Retinal pigment epithelial cell (primary cell): ENCODE measurements at regions not wholly inside any gene's neighbourhood (a gene's known extent, or its start where the extent isn't known, plus 50 kb on each side); places are given as distances from the start of the nearest gene placed in this dataset.
"Not testable (repeated sequence)": the region's sequence is repeated elsewhere in the genome, so short reads cannot be mapped to it uniquely, and the experiment has no call there.

ENCODE experiments used
- DNase-seq: peaks from one replicate; pipeline ENCODE4 v3.0.0-alpha.2; 2010; ENCODE audit warnings: low read depth
- H3K4me3 ChIP-seq: 2 replicates; pipeline ENCODE4 v1.5.1; 2011; ENCODE audit warnings: mild to moderate bottlenecking, low read length, control low read depth, moderate library complexity
- CTCF ChIP-seq: conservative IDR thresholded peaks from 2 replicates; pipeline ENCODE4 v1.5.1; 2011; ENCODE audit warnings: low read depth, low read length, control low read depth, inconsistent platforms

- DNase-seq: no peak
- no peak for TF ChIP-seq CTCF
- no peak overlapping the region for H3K4me3 ChIP-seq
Observed at GRCh38 chr13:111494641-111495040, 174.2 kb downstream of the TEX29 start.

- H3K4me3 ChIP-seq, DNase-seq: not testable (repeated sequence)
Observed at GRCh38 chr13:111501596-111502535, 181.4 kb downstream of the TEX29 start.

DNA sequence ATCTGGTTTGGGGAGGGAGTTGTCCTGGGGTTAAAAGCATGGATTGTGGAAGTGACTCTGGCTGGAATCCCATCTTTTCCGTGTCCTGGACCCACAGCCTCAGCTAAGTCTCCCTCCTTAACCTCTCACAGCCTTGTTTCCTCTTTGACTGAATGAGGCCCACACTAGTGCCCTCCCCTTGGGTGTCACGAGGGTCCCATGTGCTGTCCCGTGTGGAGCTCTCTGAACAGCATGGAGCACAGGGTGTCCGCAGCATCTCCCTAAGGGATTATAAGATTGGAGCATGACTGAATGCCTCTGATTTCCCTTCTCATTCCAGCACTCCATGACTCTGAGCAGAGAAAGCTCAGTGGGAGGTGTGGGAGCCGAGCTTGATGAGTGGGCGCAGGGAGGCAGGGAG, 182.5 kb downstream of the TEX29 start:
- no peak overlapping the region for H3K4me3 ChIP-seq
- DNase-seq: no peak
- no peak for TF ChIP-seq CTCF

DNA sequence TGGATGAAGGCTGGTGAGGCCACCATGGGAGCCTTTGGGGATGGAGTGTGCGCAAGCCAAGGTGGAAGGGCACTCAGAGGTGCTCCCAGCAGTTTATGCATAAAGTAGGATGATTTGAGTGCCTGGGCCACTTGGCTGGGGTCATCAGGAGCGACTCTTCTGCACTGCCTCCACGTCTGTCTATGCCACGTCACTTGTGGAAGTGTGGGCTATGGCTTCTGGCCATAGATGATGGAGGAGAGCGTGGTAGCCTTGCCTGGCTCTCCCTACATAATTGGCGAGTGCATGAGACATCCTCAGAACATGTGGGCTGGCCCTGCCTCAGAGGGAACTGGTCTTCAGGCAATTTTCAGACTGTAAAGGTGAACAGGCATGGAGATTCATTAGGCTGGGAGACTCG, 182.9 kb downstream of the TEX29 start:
- DNase-seq: no peak
- TF ChIP-seq CTCF: no peak
- H3K4me3 ChIP-seq: no peak overlapping the region

- H3K4me3 ChIP-seq: no peak overlapping the region
- no peak for TF ChIP-seq CTCF
- DNase-seq: no peak
Observed at GRCh38 chr13:111503905-111504695, 183.7 kb downstream of the TEX29 start.

DNA sequence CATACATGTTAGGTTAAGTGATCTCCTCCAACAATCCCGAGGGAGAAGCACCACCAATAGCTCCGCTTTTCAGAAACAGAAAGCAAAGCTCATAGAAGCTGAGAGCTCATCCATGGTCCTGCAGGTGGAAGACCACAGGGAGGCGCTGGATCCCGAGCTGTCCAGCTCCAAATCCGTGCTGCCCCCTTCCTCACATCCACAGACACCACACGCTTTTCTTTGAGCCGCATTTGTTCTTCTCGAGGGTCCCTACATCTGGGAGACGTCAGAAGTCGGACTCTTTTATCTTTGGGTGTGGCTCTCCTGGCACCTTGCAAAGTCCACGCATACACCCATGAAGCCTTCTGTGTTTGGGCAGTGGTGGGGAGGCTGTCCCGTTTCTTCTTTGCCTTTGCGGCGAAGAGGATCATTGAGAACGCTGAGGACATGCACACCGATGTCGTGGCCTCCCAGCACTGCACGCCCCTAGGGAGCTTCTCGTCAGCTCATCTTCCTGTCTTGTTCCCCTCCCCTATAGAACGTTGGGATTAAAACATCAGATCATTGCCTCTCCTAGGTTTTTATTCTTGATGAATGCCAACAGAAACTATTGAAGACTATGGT, 184.8 kb downstream of the TEX29 start:
- DNase-seq: no peak
- H3K4me3 ChIP-seq: no peak overlapping the region
- TF ChIP-seq CTCF: no peak

DNA sequence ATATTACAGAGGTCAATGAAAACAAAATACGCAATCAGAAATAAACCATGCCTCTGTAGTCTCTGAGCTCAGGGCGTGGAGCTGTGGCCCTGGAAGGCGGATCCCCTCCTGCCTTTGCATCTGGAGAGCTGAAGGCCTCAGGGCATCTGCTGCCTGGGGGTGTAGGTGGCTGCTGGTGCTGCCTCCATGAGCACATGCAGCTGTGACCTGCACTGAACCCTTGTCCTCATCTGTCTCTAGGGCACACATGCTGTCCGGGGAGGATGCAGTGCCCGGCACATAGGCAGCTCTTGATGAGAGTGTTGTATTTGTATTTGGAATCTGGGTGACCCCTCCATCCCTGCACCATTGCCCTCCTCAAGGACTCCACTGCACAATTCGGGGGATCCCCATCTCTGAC, 185.7 kb downstream of the TEX29 start:
- no peak for DNase-seq
- no peak for TF ChIP-seq CTCF
- H3K4me3 ChIP-seq: no peak overlapping the region
